D721Med (cell line): ENCODE measurements at regions not wholly inside any gene's neighbourhood (a gene's known extent, or its start where the extent isn't known, plus 50 kb on each side); places are given as distances from the start of the nearest gene placed in this dataset.

Source experiments
- DNase-seq: peaks from one replicate; pipeline ENCODE4 v3.0.0; 2011; ENCODE audit warnings: low spot score; ENCODE audit not compliant: insufficient read length
- FAIRE-seq: peaks from 2 replicates; lab custom pipeline; 2011; peaks lifted over from hg19 to GRCh38; lab: Jason Lieb, UNC
- CTCF ChIP-seq: IDR thresholded peaks from 2 replicates; pipeline ENCODE4 v1.5.1; 2012; ENCODE audit warnings: mild to moderate bottlenecking, control low read depth; ENCODE audit not compliant: insufficient read depth; ENCODE audit errors: missing control alignments

- no peak for FAIRE-seq
- TF ChIP-seq CTCF: no peak
- no peak for DNase-seq
Measured at GRCh38 chr20:1724901-1725300, 67.3 kb upstream of the SIRPG start.

- TF ChIP-seq CTCF: no peak
- FAIRE-seq (no peak), DNase-seq (no peak)
Measured at GRCh38 chr20:1722513-1723050, 65.0 kb upstream of the SIRPG start.

GRCh38 chr20:1721687-1722512 is 64.3 kb upstream of the SIRPG start:
- DNase-seq: no peak
- TF ChIP-seq CTCF: no peak
- no peak for FAIRE-seq

- TF ChIP-seq CTCF: no peak
- no peak for DNase-seq
- FAIRE-seq: no peak
Measured at GRCh38 chr20:1720845-1721475, 63.4 kb upstream of the SIRPG start.

- FAIRE-seq: no peak
- TF ChIP-seq CTCF: no peak
- DNase-seq: no peak
Measured at GRCh38 chr20:1720226-1720625, 62.6 kb upstream of the SIRPG start.

- TF ChIP-seq CTCF: no peak
- FAIRE-seq (no peak), DNase-seq (no peak)
Measured at GRCh38 chr20:1718604-1719384, 61.2 kb upstream of the SIRPG start.
